DND-41 (cell line): ENCODE measurements at regions not wholly inside any gene's neighbourhood (a gene's known extent, or its start where the extent isn't known, plus 50 kb on each side); places are given as distances from the start of the nearest gene placed in this dataset.

Experiments
- ATAC-seq: fragments of 200-7000 bp; cut with Tn5 transposase; 3 replicates; pipeline ENCODE4 v1.9.1; 2021; ENCODE audit warnings: low read depth; ENCODE audit not compliant: insufficient read depth
- DNase-seq: peaks from one replicate; pipeline ENCODE4 v3.0.0-alpha.2; 2020
- H2AFZ ChIP-seq: 2 replicates; pipeline ENCODE4 v1.6.0; 2012; ENCODE audit warnings: low read depth, low read length
- H3K27ac ChIP-seq: 2 replicates; pipeline ENCODE4 v1.5.1; 2012; ENCODE audit warnings: low read length, inconsistent platforms
- H3K27me3 ChIP-seq: fragments of 200-600 bp; sonication (generic); 2 replicates; pipeline ENCODE4 v1.6.0; 2012; ENCODE audit warnings: low read length, mild to moderate bottlenecking, inconsistent platforms; ENCODE audit not compliant: insufficient read depth, poor library complexity
- H3K36me3 ChIP-seq: 2 replicates; pipeline ENCODE4 v1.5.1; 2012; ENCODE audit warnings: low read length, inconsistent platforms; ENCODE audit not compliant: insufficient read depth
- H3K4me1 ChIP-seq: 2 replicates; pipeline ENCODE4 v1.5.1; 2012; ENCODE audit warnings: mild to moderate bottlenecking, low read length; ENCODE audit not compliant: insufficient read depth
- H3K4me2 ChIP-seq: 2 replicates; pipeline ENCODE4 v1.6.0; 2012; ENCODE audit warnings: mild to moderate bottlenecking, moderate library complexity, low read length, inconsistent platforms; ENCODE audit not compliant: insufficient read depth
- H3K4me3 ChIP-seq, 2 experiments: fragments of 200-600 bp in 1 of 2; shearing (Covaris generic) in 1 of 2; 2 replicates each; pipeline ENCODE4 v1.5.1; 2012 to 2016; ENCODE audit warnings: inconsistent platforms in 2 of 2, low read length in 2 of 2, mild to moderate bottlenecking in 2 of 2, low read depth in 1 of 2, moderate library complexity in 1 of 2
- H3K79me2 ChIP-seq: 2 replicates; pipeline ENCODE4 v1.6.0; 2012; ENCODE audit warnings: low read length, inconsistent platforms; ENCODE audit not compliant: insufficient read depth
- H3K9ac ChIP-seq: 2 replicates; pipeline ENCODE4 v1.6.0; 2012; ENCODE audit warnings: low read depth, mild to moderate bottlenecking, inconsistent platforms, low read length, moderate library complexity
- H3K9me3 ChIP-seq: 2 replicates; pipeline ENCODE4 v1.5.1; 2012; ENCODE audit warnings: low read length, moderate library complexity, mild to moderate bottlenecking, inconsistent platforms; ENCODE audit not compliant: insufficient read depth, severe bottlenecking
- H4K20me1 ChIP-seq: 2 replicates; pipeline ENCODE4 v1.6.0; 2012; ENCODE audit warnings: low read length; ENCODE audit not compliant: insufficient read depth
- EZH2 ChIP-seq: IDR thresholded peaks from 3 replicates; pipeline ENCODE4 v1.6.1; 2012; ENCODE audit warnings: borderline replicate concordance, low read depth, mild to moderate bottlenecking, moderate library complexity, low read length, inconsistent platforms; ENCODE audit not compliant: severe bottlenecking
- TF ChIP-seq, protein P1 (sequence below): IDR thresholded peaks from 2 replicates; pipeline ENCODE4 v1.5.1; 2012; ENCODE audit warnings: borderline replicate concordance, low read length, moderate library complexity, mild to moderate bottlenecking; ENCODE audit not compliant: poor library complexity, severe bottlenecking; ENCODE audit errors: extremely low read depth

DNA sequence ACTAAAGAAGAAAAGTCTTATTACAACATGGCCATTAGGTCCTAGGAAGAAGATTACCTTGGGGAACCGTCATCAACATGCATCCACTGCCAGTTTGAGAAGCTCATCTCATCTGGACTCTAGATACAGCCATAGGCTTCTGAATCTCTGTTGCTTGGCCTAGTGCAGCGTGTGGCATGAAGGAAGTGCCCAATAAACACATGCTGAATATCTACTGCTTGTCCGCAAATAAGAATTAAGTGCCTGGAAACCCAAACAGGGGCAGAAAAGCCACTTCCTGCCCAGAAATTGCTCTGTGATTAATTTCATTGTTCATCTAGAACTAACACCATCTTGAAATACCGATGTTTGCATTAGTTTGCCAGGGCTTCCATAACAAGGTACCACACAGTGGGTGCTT, 241.1 kb upstream of the KLF3 start:
- H3K4me2 ChIP-seq: no peak overlapping the region
- H3K9ac ChIP-seq: no peak overlapping the region
- H3K9me3 ChIP-seq: no peaks in the 10 kb centered on the region
- no peaks in the 10 kb centered on the region for H3K27me3 ChIP-seq
- DNase-seq (no peak), ATAC-seq (no peak)
- H3K79me2 ChIP-seq: no peaks in the 10 kb centered on the region
- H3K36me3 ChIP-seq: no peaks in the 10 kb centered on the region
- H2AFZ ChIP-seq: no peak overlapping the region
- no peak overlapping the region for H3K27ac ChIP-seq
- H4K20me1 ChIP-seq: no peaks in the 10 kb centered on the region
- no peak overlapping the region for H3K4me3 ChIP-seq
- TF ChIP-seq EZH2: no peak
- TF ChIP-seq, protein P1, sequence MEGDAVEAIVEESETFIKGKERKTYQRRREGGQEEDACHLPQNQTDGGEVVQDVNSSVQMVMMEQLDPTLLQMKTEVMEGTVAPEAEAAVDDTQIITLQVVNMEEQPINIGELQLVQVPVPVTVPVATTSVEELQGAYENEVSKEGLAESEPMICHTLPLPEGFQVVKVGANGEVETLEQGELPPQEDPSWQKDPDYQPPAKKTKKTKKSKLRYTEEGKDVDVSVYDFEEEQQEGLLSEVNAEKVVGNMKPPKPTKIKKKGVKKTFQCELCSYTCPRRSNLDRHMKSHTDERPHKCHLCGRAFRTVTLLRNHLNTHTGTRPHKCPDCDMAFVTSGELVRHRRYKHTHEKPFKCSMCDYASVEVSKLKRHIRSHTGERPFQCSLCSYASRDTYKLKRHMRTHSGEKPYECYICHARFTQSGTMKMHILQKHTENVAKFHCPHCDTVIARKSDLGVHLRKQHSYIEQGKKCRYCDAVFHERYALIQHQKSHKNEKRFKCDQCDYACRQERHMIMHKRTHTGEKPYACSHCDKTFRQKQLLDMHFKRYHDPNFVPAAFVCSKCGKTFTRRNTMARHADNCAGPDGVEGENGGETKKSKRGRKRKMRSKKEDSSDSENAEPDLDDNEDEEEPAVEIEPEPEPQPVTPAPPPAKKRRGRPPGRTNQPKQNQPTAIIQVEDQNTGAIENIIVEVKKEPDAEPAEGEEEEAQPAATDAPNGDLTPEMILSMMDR: no peak
- H3K4me1 ChIP-seq: no peaks in the 10 kb centered on the region

DNA sequence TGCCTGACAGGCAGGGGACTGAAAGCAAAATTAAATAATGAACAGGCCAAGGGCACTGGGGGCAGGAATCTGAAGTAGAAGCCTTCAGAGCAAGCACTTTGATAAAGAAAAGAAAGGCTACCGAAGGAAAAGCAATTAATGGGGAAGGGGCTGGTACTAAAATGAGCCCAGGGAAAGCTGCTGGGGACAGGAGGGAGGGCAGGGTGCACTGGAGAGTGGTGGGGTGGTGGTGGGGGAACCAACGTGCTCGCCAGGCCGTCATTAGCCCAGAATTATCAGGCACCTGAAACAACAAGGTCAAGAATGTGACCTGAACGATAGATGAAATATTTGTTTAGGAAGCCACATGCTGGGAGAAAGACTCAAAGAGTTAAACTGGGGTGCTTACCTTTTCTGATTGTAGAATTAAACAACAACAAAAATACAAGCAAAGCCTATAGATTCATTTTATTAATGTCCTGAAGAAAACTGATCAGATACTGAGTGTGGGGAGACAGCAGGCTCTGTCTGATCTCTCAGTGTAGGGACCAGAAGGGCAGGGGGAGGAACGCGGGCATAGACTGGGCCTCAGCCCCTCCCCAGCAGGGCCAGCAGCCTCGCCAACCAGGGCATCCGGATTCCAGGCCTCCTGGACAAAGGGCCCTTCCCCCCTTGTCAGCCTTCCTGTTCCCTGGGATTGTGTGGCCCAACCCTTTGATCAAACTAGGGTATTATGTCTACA, 239.7 kb upstream of the KLF3 start:
- H2AFZ ChIP-seq: no peak overlapping the region
- DNase-seq (no peak), ATAC-seq (no peak)
- H3K4me3 ChIP-seq: no peak overlapping the region
- no peaks in the 10 kb centered on the region for H3K9me3 ChIP-seq
- H3K4me1 ChIP-seq: no peaks in the 10 kb centered on the region
- no peak overlapping the region for H3K27ac ChIP-seq
- no peaks in the 10 kb centered on the region for H3K27me3 ChIP-seq
- no peak for TF ChIP-seq EZH2
- TF ChIP-seq, protein P1: no peak
- H3K79me2 ChIP-seq: no peaks in the 10 kb centered on the region
- H3K4me2 ChIP-seq: no peak overlapping the region
- H3K9ac ChIP-seq: no peak overlapping the region
- no peaks in the 10 kb centered on the region for H3K36me3 ChIP-seq
- H4K20me1 ChIP-seq: no peaks in the 10 kb centered on the region

GRCh38 chr4:38426532-38426931, 237.5 kb upstream of the KLF3 start:
- H2AFZ ChIP-seq: no peak overlapping the region
- H3K36me3 ChIP-seq: no peaks in the 10 kb centered on the region
- H3K4me1 ChIP-seq: no peaks in the 10 kb centered on the region
- TF ChIP-seq, protein P1: no peak
- TF ChIP-seq EZH2: no peak
- DNase-seq (no peak), ATAC-seq (no peak)
- no peaks in the 10 kb centered on the region for H3K9me3 ChIP-seq
- no peak overlapping the region for H3K27ac ChIP-seq
- no peaks in the 10 kb centered on the region for H3K79me2 ChIP-seq
- H3K27me3 ChIP-seq: no peaks in the 10 kb centered on the region
- no peak overlapping the region for H3K9ac ChIP-seq
- H4K20me1 ChIP-seq: no peaks in the 10 kb centered on the region
- no peak overlapping the region for H3K4me3 ChIP-seq
- H3K4me2 ChIP-seq: no peak overlapping the region

DNA sequence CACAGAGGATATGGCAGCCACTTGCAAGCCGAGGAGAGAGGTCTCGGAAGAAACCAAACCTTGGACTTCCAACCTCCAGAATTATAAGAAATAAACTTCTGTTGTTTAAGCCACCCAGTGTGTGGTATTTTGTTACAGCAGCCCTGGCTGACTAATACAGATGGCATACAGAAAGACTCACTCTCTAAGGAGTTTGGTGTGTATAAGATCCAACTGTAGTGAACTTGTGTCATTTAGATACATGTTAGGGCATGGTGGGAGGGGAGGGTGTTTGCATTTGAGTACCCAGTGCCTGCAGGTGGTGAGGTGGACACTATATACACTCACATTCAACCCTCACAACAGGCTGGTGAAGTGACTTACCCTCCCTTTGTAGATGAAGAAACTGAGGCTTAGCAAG, 233.2 kb upstream of the KLF3 start:
- Histone ChIP-seq H3K4me2 (no peak overlapping the region), H3K36me3 (no peaks in the 10 kb centered on the region), H3K9me3 (no peaks in the 10 kb centered on the region), H3K27me3 (no peaks in the 10 kb centered on the region), H3K27ac (no peak overlapping the region), H3K79me2 (no peaks in the 10 kb centered on the region), H3K4me1 (no peaks in the 10 kb centered on the region), H3K9ac (no peak overlapping the region), H3K4me3 (no peak overlapping the region), H2AFZ (no peak overlapping the region), H4K20me1 (no peaks in the 10 kb centered on the region)
- no peak for TF ChIP-seq EZH2
- TF ChIP-seq, protein P1: no peak
- DNase-seq: no peak
- no peak for ATAC-seq
